ENCODE measurements at regions not wholly inside any gene's neighbourhood (a gene's known extent, or its start where the extent isn't known, plus 50 kb on each side); places are given as distances from the start of the nearest gene placed in this dataset.

DNA sequence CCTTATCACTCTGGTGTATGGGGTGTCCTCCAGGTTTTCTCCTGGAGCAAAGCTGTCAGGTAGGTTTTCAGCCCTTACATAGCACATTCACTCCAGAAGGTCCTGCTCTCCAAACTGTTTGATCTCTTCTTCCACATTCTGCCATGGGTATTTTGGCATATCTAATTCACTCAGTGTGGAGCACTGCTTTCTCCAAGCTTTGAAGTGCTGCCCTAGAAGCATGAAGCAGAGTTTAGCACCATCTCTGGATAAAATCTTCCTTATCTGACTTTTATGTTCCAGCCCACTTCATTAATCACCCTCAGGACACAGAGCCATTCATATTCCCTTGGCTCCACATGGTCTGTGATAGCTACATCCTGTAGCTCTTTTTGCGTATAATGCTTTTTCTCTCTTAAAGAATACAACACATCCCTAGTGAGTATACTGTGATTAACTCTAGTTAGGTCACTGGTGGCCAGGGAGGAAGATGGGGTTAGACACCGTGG, 56.7 kb upstream of the ARHGAP28 start:
- Mint-ChIP-seq H3K4me3 (no peak overlapping the region), H3K9me3 (peaks cover 4 to 17% (median 10%) of the 10 kb centered on the region in 7 donors), H3K36me3 (no peaks in the 10 kb centered on the region), H3K4me1 (no peaks in the 10 kb centered on the region), H3K27me3 (ENCODE audit: low read depth in 3 of 3) (peaks cover 0 to 4% (median 1%) of the 10 kb centered on the region in 3 donors), H3K27ac (no peak overlapping the region)
- H2AFZ ChIP-seq (ENCODE audit: insufficient read depth, low read depth, low read length, poor library complexity, severe bottlenecking): no peak overlapping the region
- 50% methylated on average over 1 of the region's 2 CpGs for WGBS (ENCODE audit: insufficient coverage)
- no peaks in the 10 kb centered on the region for H3K79me2 ChIP-seq (ENCODE audit: insufficient read depth, low read length)
- no peak overlapping the region for H3K4me2 ChIP-seq (replicated peaks; ENCODE audit: extremely low read depth, low read length, poor library complexity, severe bottlenecking)
- H3K9ac ChIP-seq (ENCODE audit: insufficient read depth, low read length, poor library complexity, severe bottlenecking): no peak overlapping the region
- no peak overlapping the region for H3K27ac ChIP-seq (ENCODE audit: low read depth in 1 of 2, low read length in 2 of 2)
- no peak for DNase-seq
- no peaks in the 10 kb centered on the region for H3K4me1 ChIP-seq (ENCODE audit: control insufficient read depth in 1 of 2, insufficient read depth in 2 of 2, low read length in 2 of 2)
- H4K20me1 ChIP-seq (ENCODE audit: insufficient read depth, low read length): no peaks in the 10 kb centered on the region
- TF ChIP-seq CTCF (IDR thresholded peaks at IDR 0.05): no peak
- intact Hi-C loops (cut with micrococcal nuclease): no loop called here
- no peaks in the 10 kb centered on the region for H3K9me3 ChIP-seq (replicated peaks in 1 of 2; ENCODE audit: control insufficient read depth in 1 of 2, insufficient read depth in 1 of 2, low read length in 2 of 2)
- H3K27me3 ChIP-seq (ENCODE audit: control insufficient read depth in 2 of 2, insufficient read depth in 2 of 2, low read length in 2 of 2): no peaks in the 10 kb centered on the region
- no peak overlapping the region for H3K4me3 ChIP-seq (replicated peaks in 1 of 3; ENCODE audit: low read depth in 2 of 3, low read length in 3 of 3)
- no peaks in the 10 kb centered on the region for H3K36me3 ChIP-seq (replicated peaks in 1 of 2; ENCODE audit: control insufficient read depth in 1 of 2, insufficient read depth in 2 of 2, low read length in 2 of 2)

DNA sequence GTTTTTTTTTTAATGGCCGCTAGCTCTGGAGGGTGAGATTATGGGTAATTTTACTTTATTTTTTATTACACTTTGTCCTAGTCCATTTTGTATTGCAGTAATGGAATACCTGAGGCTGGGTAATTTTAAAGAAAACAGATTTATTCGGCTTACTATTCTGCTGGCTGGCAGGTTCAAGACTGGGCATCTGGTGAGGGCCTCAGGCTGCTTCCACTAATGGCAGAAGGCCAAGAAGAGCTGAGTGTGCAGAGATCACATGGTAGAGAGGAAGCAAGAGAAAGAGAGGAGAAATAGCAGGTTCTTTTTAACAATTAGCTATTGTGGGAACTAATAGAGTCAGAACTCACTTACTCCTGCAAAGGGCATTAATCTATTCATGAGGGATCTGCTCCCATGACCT, 52.4 kb upstream of the ARHGAP28 start:
- H3K27ac Mint-ChIP-seq: no peak overlapping the region
- no peak overlapping the region for H3K4me3 Mint-ChIP-seq
- H2AFZ ChIP-seq (ENCODE audit: insufficient read depth, low read depth, low read length, poor library complexity, severe bottlenecking): no peak overlapping the region
- H3K36me3 Mint-ChIP-seq: no peaks in the 10 kb centered on the region
- no peak for TF ChIP-seq CTCF (IDR thresholded peaks at IDR 0.05)
- H4K20me1 ChIP-seq (ENCODE audit: insufficient read depth, low read length): no peaks in the 10 kb centered on the region
- intact Hi-C loops (cut with micrococcal nuclease): no loop called here
- no peaks in the 10 kb centered on the region for H3K79me2 ChIP-seq (ENCODE audit: insufficient read depth, low read length)
- H3K4me3 ChIP-seq (replicated peaks in 1 of 3; ENCODE audit: low read depth in 2 of 3, low read length in 3 of 3): no peak overlapping the region
- H3K9ac ChIP-seq (ENCODE audit: insufficient read depth, low read length, poor library complexity, severe bottlenecking): no peak overlapping the region
- DNase-seq: no peak
- H3K27me3 Mint-ChIP-seq (ENCODE audit: low read depth in 3 of 3): peaks cover 0 to 4% (median 0%) of the 10 kb centered on the region in 3 donors
- no peak overlapping the region for H3K4me2 ChIP-seq (replicated peaks; ENCODE audit: extremely low read depth, low read length, poor library complexity, severe bottlenecking)
- no peaks in the 10 kb centered on the region for H3K27me3 ChIP-seq (ENCODE audit: control insufficient read depth in 2 of 2, insufficient read depth in 2 of 2, low read length in 2 of 2)
- no peaks in the 10 kb centered on the region for H3K4me1 ChIP-seq (ENCODE audit: control insufficient read depth in 1 of 2, insufficient read depth in 2 of 2, low read length in 2 of 2)
- no peaks in the 10 kb centered on the region for H3K4me1 Mint-ChIP-seq
- 60% methylated on average over 1 of the region's 2 CpGs for WGBS (ENCODE audit: insufficient coverage)
- H3K27ac ChIP-seq (ENCODE audit: low read depth in 1 of 2, low read length in 2 of 2): no peak overlapping the region
- no peaks in the 10 kb centered on the region for H3K36me3 ChIP-seq (replicated peaks in 1 of 2; ENCODE audit: control insufficient read depth in 1 of 2, insufficient read depth in 2 of 2, low read length in 2 of 2)
- H3K9me3 Mint-ChIP-seq: peaks cover 2 to 17% (median 10%) of the 10 kb centered on the region in 7 donors
- no peaks in the 10 kb centered on the region for H3K9me3 ChIP-seq (replicated peaks in 1 of 2; ENCODE audit: control insufficient read depth in 1 of 2, insufficient read depth in 1 of 2, low read length in 2 of 2)

Data from CD14-positive monocyte (primary cell).